GM23338 (cell line): ENCODE measurements at regions not wholly inside any gene's neighbourhood (a gene's known extent, or its start where the extent isn't known, plus 50 kb on each side); places are given as distances from the start of the nearest gene placed in this dataset.

Experiments
- ATAC-seq: fragments of 200-7000 bp; cut with Tn5 transposase; 3 replicates; pipeline ENCODE4 v1.9.1; 2020
- DNase-seq: peaks from one replicate; pipeline ENCODE4 v3.0.0-alpha.2; 2015; ENCODE audit warnings: low spot score
- H2AFZ ChIP-seq: fragments of 200-600 bp; sonication (generic); 2 replicates; pipeline ENCODE4 v1.8.0; 2016; ENCODE audit warnings: antibody characterized with exemption, mild to moderate bottlenecking, moderate library complexity
- H3F3A ChIP-seq: fragments of 200-600 bp; sonication (generic); replicated peaks from 2 replicates; pipeline ENCODE4 v1.8.0; 2017; ENCODE audit warnings: antibody characterized with exemption, mixed run types, low read depth
- H3K27ac ChIP-seq: fragments of 200-600 bp; sonication (generic); 2 replicates; pipeline ENCODE4 v1.6.1; 2016; ENCODE audit warnings: low read depth
- H3K27me3 ChIP-seq: fragments of 200-600 bp; sonication (generic); 2 replicates; pipeline ENCODE4 v1.8.0; 2016; ENCODE audit warnings: mild to moderate bottlenecking, mixed run types, moderate library complexity; ENCODE audit not compliant: insufficient read depth
- H3K36me3 ChIP-seq: fragments of 200-600 bp; sonication (generic); 2 replicates; pipeline ENCODE4 v1.8.0; 2016; ENCODE audit warnings: mild to moderate bottlenecking; ENCODE audit not compliant: insufficient read depth
- H3K4me1 ChIP-seq: fragments of 200-600 bp; sonication (generic); 2 replicates; pipeline ENCODE4 v1.8.0; 2016; ENCODE audit warnings: mild to moderate bottlenecking, moderate library complexity; ENCODE audit not compliant: insufficient read depth
- H3K4me2 ChIP-seq: fragments of 200-600 bp; sonication (generic); 2 replicates; pipeline ENCODE4 v1.7.1; 2017; ENCODE audit warnings: mixed run types
- H3K4me3 ChIP-seq: fragments of 200-600 bp; sonication (generic); 2 replicates; pipeline ENCODE4 v1.6.1; 2016; ENCODE audit warnings: mixed run types
- H3K79me2 ChIP-seq: fragments of 200-600 bp; sonication (generic); replicated peaks from 2 replicates; pipeline ENCODE4 v1.8.0; 2017; ENCODE audit warnings: mild to moderate bottlenecking; ENCODE audit not compliant: insufficient read depth
- H3K9me2 ChIP-seq: fragments of 200-600 bp; sonication (generic); 2 replicates; pipeline ENCODE4 v1.8.0; 2017; ENCODE audit not compliant: insufficient read depth
- H4K20me1 ChIP-seq: fragments of 200-600 bp; sonication (generic); replicated peaks from 2 replicates; pipeline ENCODE4 v1.8.0; 2017; ENCODE audit warnings: mild to moderate bottlenecking; ENCODE audit not compliant: insufficient read depth
- H3K27ac Mint-ChIP-seq: 2 replicates; pipeline ENCODE4 v1.8.0; 2020; ENCODE audit warnings: inconsistent platforms, mild to moderate bottlenecking, moderate library complexity, mixed read lengths
- H3K27me3 Mint-ChIP-seq: 3 replicates; pipeline ENCODE4 v1.8.0; 2022; ENCODE audit warnings: low read depth, mild to moderate bottlenecking, moderate library complexity, mixed read lengths, inconsistent platforms; ENCODE audit not compliant: insufficient read depth, poor library complexity
- H3K36me3 Mint-ChIP-seq: 3 replicates; pipeline ENCODE4 v1.8.0; 2021; ENCODE audit warnings: low read depth, mild to moderate bottlenecking, inconsistent platforms, moderate library complexity, mixed read lengths
- H3K4me1 Mint-ChIP-seq: 3 replicates; pipeline ENCODE4 v1.8.0; 2020; ENCODE audit warnings: mild to moderate bottlenecking, inconsistent platforms, mixed read lengths
- H3K4me3 Mint-ChIP-seq: 3 replicates; pipeline ENCODE4 v1.8.0; 2021; ENCODE audit warnings: moderate library complexity, mild to moderate bottlenecking, inconsistent platforms, mixed read lengths
- H3K9me3 Mint-ChIP-seq: 3 replicates; pipeline ENCODE4 v1.8.0; 2020; ENCODE audit warnings: moderate library complexity, mild to moderate bottlenecking, inconsistent platforms, mixed read lengths
- CREB1 ChIP-seq: fragments of 250-450 bp; sonication (Bioruptor Pico); IDR thresholded peaks from 2 replicates; pipeline ENCODE4 v1.5.0; 2020; ENCODE audit warnings: low read depth, mild to moderate bottlenecking, moderate library complexity
- CTCF ChIP-seq, 2 experiments: fragments of 200-600 bp in 1 of 2; sonication (generic) in 1 of 2; conservative IDR thresholded peaks; 2 replicates each; pipeline versions ENCODE4 v1.5.1 to v1.6.1; 2016 to 2017; ENCODE audit warnings: antibody characterized with exemption in 2 of 2, low read depth in 2 of 2, mild to moderate bottlenecking in 2 of 2, moderate library complexity in 1 of 2
- ETS1 ChIP-seq: IDR thresholded peaks from 2 replicates; pipeline ENCODE4 v1.6.1; 2016; ENCODE audit warnings: antibody characterized with exemption
- EZH2 ChIP-seq: fragments of 200-600 bp; sonication (generic); IDR thresholded peaks from one replicate; pipeline ENCODE4 v1.8.0; 2017; ENCODE audit warnings: antibody characterized with exemption, mild to moderate bottlenecking, low read depth; ENCODE audit not compliant: unreplicated experiment
- EZH2phosphoT487 ChIP-seq: fragments of 200-600 bp; sonication (generic); IDR thresholded peaks from one replicate; pipeline ENCODE4 v1.8.1; 2018; ENCODE audit warnings: antibody characterized with exemption; ENCODE audit not compliant: unreplicated experiment
- JUNB ChIP-seq: IDR thresholded peaks from one replicate; pipeline ENCODE4 v1.6.1; 2016; ENCODE audit warnings: antibody characterized with exemption; ENCODE audit not compliant: unreplicated experiment
- NANOG ChIP-seq: IDR thresholded peaks from 2 replicates; pipeline ENCODE4 v1.6.1; 2016; ENCODE audit warnings: antibody characterized with exemption, borderline replicate concordance
- POLR2AphosphoS5 ChIP-seq: IDR thresholded peaks from 2 replicates; pipeline ENCODE4 v1.6.1; 2016; ENCODE audit warnings: antibody characterized with exemption, low read depth
- REST ChIP-seq: IDR thresholded peaks from one replicate; pipeline ENCODE4 v1.6.1; 2018; ENCODE audit warnings: antibody characterized with exemption; ENCODE audit not compliant: unreplicated experiment
- STAT1 ChIP-seq: IDR thresholded peaks from one replicate; pipeline ENCODE4 v1.6.1; 2016; ENCODE audit warnings: antibody characterized with exemption; ENCODE audit not compliant: unreplicated experiment
- ZNF114 ChIP-seq: fragments of 250-450 bp; sonication (Bioruptor Pico); IDR thresholded peaks from 2 replicates; pipeline ENCODE4 v1.5.0; 2020; ENCODE audit warnings: mild to moderate bottlenecking, moderate library complexity
- ZNF331 ChIP-seq: fragments of 250-450 bp; sonication (Bioruptor Pico); IDR thresholded peaks from 2 replicates; pipeline ENCODE4 v1.5.0; 2020; ENCODE audit warnings: low read depth, mild to moderate bottlenecking, moderate library complexity
- ZNF462 ChIP-seq: fragments of 250-450 bp; sonication (Bioruptor Pico); IDR thresholded peaks from 2 replicates; pipeline ENCODE4 v1.5.0; 2020; ENCODE audit warnings: mild to moderate bottlenecking, moderate library complexity

GRCh38 chr10:35783305-35783838 is 141.3 kb upstream of the FZD8 start:
- DNase-seq (no peak), ATAC-seq (no peak; the same call in 2 of the 3 replicates)
- Histone ChIP-seq H3K9me2 (no peaks in the 10 kb centered on the region), H3K4me3 (no peak overlapping the region), H2AFZ (peak overlapping the region; percentile 63; the same call in 1 of the 2 replicates), H3K4me1 (no peaks in the 10 kb centered on the region; the same call in 1 of the 2 replicates), H3K4me2 (no peak overlapping the region), H3K27me3 (no peaks in the 10 kb centered on the region), H3F3A (no peaks in the 10 kb centered on the region), H4K20me1 (no peaks in the 10 kb centered on the region), H3K79me2 (no peaks in the 10 kb centered on the region), H3K36me3 (no peaks in the 10 kb centered on the region), H3K27ac (no peak overlapping the region)
- H3K4me3 Mint-ChIP-seq, result no peak overlapping the region
- H3K9me3 Mint-ChIP-seq, result peaks cover 15% of the 10 kb centered on the region
- peaks cover 9% of the 10 kb centered on the region; the same call in 2 of the 3 replicates for H3K36me3 Mint-ChIP-seq
- TF ChIP-seq EZH2phosphoT487, result no peak
- no peak for TF ChIP-seq CTCF (conservative IDR thresholded peaks at IDR 0.05; ENCODE audit: low read depth in 2 of 2)
- TF ChIP-seq CREB1 (CRISPR knock-in tag), result no peak
- TF ChIP-seq EZH2, result no peak
- TF ChIP-seq POLR2AphosphoS5, result no peak
- no peak for TF ChIP-seq ZNF114
- TF ChIP-seq ZNF331 (CRISPR knock-in tag), result no peak
- TF ChIP-seq JUNB, result no peak
- TF ChIP-seq ETS1, result no peak
- no peak for TF ChIP-seq ZNF462
- TF ChIP-seq REST, result no peak
- no peak for TF ChIP-seq NANOG
- no peak for TF ChIP-seq STAT1
- no peak overlapping the region for H3K27ac Mint-ChIP-seq
- peaks cover 6% of the 10 kb centered on the region for H3K27me3 Mint-ChIP-seq
- H3K4me1 Mint-ChIP-seq, result peaks cover 6% of the 10 kb centered on the region; the same call in 2 of the 3 replicates
